ENCODE measurements at regions not wholly inside any gene's neighbourhood (a gene's known extent, or its start where the extent isn't known, plus 50 kb on each side); places are given as distances from the start of the nearest gene placed in this dataset.

DNA sequence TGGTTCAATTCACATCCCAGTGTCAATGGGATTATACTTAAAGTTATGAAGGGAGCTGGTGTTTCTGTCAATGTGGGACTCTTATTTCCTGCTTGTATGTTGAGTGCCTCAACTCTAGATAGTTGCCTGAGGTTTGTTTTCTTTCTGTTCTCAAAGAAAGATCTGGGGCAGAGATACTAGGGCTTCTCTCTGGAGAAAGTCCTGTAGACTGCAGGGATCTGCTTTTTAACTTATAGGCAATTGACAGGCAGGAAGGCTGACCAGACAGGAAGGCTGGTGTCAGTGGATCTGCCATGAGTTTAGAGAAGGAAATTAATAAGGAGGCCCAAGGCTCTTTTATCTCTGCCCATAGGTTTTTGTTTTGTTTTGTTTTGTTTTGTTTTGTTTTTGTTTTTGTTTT, 64.0 kb upstream of the PRKX start:
- TF ChIP-seq TAF1 (IDR thresholded peaks at IDR 0.05; ENCODE audit: borderline replicate concordance, insufficient read depth, low read length): no peak
- TF ChIP-seq, protein P1, sequence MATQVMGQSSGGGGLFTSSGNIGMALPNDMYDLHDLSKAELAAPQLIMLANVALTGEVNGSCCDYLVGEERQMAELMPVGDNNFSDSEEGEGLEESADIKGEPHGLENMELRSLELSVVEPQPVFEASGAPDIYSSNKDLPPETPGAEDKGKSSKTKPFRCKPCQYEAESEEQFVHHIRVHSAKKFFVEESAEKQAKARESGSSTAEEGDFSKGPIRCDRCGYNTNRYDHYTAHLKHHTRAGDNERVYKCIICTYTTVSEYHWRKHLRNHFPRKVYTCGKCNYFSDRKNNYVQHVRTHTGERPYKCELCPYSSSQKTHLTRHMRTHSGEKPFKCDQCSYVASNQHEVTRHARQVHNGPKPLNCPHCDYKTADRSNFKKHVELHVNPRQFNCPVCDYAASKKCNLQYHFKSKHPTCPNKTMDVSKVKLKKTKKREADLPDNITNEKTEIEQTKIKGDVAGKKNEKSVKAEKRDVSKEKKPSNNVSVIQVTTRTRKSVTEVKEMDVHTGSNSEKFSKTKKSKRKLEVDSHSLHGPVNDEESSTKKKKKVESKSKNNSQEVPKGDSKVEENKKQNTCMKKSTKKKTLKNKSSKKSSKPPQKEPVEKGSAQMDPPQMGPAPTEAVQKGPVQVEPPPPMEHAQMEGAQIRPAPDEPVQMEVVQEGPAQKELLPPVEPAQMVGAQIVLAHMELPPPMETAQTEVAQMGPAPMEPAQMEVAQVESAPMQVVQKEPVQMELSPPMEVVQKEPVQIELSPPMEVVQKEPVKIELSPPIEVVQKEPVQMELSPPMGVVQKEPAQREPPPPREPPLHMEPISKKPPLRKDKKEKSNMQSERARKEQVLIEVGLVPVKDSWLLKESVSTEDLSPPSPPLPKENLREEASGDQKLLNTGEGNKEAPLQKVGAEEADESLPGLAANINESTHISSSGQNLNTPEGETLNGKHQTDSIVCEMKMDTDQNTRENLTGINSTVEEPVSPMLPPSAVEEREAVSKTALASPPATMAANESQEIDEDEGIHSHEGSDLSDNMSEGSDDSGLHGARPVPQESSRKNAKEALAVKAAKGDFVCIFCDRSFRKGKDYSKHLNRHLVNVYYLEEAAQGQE (IDR thresholded peaks at IDR 0.05; ENCODE audit: insufficient read depth in 1 of 2, low read depth in 2 of 2, low read length in 2 of 2): no peak
- no peak for TF ChIP-seq POLR2AphosphoS5 (IDR thresholded peaks at IDR 0.05; ENCODE audit: low read depth, low read length)

Data from PFSK-1 (cell line).